HG03060 (cell line): ENCODE measurements at regions not wholly inside any gene's neighbourhood (a gene's known extent, or its start where the extent isn't known, plus 50 kb on each side); places are given as distances from the start of the nearest gene placed in this dataset.
"Not testable (repeated sequence)": the region's sequence is repeated elsewhere in the genome, so short reads cannot be mapped to it uniquely, and the experiment has no call there.

Experiments used
- ATAC-seq: cut with Tn5 transposase; IDR thresholded peaks from one replicate; pipeline ENCODE4 v1.9.1; 2021; ENCODE audit warnings: low read depth, moderate number of reproducible peaks; ENCODE audit not compliant: unreplicated experiment

DNA sequence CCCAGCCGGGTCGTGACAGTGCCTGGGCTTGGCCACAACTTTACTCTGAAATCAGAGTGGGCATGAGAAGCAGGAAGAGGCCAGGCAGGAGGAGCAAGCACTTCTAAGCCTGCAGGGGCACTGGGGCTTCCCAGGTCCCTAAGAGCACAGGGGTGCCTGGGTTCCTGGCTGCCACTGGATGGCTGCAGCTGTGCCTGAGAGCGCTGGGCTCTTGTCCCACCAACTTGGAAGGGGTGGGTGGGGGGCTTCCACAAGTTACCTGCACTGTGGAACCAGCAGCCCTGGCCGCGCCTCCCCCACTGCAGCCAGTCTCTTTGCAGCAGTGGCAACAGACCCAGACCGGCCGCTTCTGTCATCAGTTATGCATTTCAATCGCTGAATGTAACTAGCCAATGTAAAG, 434.7 kb upstream of the GRM3 start:
- no peak for ATAC-seq

DNA sequence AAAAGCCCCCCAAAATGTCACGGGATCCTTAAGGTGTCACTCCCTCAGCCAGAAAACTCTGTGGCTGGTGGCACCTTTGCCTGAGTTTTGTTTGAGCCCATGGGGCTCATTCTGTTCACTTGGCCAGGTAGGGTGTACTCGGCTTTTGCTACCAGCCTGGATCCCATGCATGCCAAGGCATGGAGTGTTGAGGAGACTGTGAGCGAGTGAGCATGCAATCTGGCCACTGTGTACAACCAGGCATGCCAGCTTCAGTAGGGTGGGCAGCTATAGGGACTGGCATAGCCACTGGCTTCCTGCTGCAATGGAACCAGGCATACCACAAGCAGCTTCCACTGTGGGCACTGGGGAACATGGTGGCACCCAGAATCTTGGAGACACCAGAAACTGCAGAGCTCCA, 436.0 kb upstream of the GRM3 start:
- ATAC-seq: no peak

DNA sequence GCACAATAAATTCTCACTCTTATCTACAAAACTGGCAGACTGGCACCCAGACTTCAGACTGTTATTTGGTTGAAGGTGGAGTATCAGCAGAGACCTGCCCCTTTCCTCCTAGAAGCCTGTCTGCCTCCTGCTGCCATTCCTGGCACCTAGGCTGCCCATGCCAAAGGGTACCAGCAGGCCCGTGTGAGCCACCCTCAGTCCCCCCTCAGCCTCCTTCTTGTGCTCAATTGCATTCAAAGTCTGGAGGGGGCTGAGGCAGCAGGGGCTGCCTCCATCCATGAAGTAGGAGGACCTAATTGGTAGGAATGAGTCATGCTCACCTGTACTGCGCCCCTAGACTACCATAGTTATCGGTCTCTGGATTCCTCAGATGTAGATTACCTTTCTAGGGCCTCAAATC, 440.9 kb upstream of the GRM3 start:
- ATAC-seq: no peak

DNA sequence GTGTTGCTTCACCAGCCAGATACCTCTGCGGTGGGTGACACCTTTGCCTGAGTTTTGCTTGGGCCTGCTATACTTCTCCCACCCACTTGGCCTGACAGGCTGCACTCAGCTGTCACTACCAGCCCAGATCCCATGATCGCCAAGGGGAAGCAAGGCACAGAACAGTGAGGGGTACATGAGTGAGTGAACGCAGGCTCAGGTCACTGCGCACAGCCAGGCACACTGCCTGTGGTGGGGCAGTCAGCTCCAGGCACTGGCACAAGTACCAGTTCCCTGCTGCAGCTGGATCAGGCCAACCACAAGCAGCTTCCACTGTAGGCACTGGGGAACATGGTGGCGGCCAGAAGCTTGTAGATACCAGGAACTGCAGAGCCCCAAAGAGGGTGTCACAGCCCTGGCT, 441.9 kb upstream of the GRM3 start:
- no peak for ATAC-seq

DNA sequence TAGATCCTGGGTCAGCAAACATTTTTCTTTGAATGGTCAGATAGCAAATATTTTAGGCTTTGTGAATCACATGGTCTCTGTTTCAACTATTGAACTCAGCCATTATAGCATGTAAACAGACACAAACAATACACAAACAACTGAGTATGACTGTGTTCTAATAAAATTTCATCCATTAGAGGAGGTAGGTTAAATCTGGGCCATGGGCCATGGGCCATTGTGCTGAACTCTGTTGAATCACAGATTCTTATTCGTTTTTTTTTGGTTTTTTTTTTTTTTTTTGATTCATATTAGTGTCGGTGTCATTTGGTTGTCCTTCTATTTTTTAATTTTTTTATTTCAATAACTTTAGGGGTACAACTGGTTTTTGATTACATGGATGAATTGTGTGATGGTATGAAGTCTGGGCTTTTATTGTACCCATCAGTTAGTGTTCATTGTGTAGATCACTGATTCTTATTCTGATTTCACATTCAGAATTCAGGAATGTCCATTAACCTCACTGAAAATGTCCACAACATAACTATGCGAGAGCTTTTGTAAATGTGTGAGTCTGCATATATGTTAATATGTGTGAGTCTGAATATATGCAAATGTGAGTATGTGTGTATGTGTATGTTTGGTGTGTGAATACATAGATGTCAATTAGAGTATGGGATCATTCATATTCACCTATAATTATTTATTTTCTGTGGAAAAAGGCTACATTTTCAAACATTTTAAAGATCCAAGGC, 443.7 kb upstream of the GRM3 start:
- ATAC-seq: no peak

DNA sequence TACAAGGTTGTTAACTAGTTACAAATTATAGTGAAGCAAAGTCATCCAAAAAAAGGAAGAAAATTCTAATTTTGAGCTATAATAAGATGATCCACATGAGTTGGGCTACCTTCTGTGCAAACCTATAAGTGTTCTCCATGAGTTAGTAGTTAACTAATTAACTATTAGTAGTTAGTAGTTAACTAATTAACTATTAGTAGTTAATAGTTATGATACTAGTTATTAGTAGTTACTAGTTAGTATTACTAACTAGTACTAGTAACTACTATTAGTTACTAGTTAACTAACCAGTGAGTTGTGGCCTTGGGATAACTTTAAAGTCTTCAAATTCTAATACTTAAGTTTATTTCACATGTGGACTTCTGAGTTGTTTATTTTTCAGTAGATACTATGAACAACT, 453.4 kb upstream of the GRM3 start:
- ATAC-seq: no peak

DNA sequence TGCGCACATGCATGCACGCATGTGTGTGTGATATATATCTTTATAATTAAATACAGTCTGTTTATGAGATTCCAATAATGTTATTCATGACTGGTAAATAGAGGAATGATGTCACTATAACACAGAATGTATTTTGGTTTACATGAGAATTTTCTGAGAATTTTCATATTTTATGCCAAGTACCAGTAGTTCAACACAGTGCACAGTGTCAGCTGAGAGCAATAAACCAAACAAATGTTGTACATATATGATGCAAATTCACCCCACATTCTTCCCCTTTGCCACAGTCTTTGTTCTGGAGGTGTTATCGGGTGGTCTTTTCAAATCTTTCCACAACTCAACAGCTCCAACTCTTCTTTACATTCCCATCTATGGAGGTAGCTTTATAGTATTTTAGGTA, 462.2 kb upstream of the GRM3 start:
- ATAC-seq: no peak

DNA sequence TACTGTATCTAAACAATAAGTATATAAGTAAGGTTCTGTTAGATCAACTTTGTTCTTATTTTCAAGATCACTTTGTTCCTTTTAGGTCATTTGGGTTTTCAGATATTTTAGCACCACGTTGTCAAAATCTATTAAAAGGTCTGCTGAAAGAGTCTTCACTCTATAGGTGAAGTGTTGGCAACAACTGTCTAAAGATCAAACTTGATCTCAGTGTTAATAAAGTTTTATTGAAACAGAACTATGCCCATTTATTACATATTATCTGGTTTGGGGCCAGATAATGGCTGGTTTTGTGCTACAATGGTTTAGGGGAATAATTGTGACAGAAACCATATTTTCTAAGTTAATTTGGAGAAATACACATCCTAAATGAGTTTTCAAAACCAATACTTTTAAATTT, 478.9 kb upstream of the GRM3 start:
- ATAC-seq: no peak

DNA sequence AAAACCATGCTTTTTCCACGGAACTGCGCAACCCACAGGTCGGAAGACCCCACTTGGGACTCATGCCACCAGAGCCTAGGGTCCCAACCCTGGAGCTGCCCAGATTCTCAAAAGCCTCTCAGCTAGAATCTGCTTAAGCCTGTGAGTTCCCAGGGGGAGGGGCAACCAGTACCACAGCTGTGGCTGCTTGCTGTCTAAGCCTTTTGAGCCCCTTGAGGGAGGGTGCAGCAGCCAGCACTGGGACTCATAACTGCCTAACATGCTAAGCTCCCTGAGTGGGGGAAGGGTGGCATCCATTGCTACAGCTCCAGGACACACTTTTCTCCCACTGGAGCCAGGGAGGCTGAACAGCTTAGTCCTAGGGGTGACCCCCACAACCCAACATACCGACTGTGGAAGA, 485.6 kb upstream of the GRM3 start:
- no peak for ATAC-seq

DNA sequence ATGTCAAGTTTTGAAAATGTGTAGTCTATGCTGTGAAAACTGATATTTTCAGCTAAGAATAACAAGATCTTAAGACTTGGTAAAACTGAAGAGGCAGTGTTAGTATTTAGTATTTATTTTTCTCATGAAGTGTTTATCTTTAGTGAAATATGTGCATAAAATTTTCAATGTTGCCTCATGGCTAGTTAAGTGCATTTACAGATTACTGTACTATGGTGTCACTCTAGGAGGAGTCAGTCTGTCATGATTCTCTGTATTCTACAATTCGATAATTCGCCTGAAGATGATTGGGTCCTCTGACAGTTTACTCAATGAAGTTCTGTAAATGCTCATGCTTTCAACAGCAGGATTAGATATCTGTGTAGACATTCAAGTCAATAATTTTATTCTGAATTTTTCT, 488.1 kb upstream of the GRM3 start:
- no peak for ATAC-seq

DNA sequence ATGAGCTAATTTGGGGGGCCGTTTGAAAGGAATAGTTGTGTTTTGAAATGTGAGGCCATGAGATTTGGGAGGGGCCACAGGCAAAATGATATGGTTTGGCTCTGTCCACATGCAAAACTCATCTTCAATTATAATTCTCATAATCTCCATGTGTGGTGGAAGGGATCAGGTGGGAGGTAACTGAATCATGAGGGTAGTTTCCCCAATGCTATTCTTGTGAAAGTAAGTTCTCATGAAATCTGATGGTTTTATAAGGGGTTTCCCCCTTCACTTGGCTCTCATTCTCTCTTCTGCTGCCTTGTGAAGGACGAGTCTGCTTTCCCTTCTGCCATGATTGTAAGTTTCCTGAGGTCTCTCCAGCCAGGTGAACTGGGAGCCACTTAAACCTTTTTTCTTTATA, 490.8 kb upstream of the GRM3 start:
- ATAC-seq: no peak

DNA sequence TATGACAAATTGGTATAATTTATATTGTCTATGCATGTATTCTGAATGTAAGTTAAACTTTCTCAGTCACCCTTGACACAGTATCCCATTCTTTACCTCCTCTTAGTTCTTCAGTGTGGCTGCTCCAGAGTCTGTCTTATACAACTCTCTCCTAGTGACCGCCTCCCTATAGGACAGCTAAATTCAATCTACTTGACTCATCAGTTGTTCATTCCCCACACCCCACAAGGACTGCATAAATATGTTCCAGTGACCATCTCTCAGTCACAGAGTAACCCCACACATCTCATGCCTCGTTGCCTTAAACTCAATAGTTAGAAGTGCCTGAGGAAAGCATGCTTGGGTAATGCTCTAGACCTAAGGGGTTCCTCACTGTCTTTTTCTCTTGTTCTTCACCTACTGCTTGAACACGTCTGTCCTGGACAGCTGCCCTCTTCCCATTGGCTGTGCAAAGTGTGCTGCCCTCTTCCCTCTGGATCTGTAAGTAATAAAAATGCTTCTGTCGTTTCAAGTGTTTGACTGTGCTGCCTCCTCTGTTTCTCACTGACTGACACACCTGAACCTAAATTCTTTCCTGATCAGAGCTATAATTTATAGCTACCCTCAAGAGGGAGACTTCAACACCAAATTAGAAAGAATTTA, 494.6 kb upstream of the GRM3 start:
- no peak for ATAC-seq

DNA sequence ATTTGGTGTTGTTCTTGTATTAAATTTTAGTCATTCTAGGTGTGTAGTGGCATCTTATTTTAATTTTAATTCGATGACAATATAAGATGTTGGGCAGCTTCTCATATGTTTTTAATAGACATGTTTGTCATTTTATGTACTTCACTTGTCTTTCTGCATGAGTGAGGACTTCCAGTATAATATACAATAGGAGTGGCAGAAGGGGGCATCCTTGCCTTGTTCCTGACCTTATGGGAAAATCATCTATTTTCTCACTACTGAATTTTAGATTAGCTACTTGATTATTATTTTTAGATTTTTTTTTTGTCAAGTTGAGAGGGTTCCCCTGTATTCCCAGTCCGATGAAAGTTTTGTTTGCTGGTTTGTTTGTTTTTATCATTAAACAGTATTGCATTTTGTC, 495.2 kb upstream of the GRM3 start:
- no peak for ATAC-seq

DNA sequence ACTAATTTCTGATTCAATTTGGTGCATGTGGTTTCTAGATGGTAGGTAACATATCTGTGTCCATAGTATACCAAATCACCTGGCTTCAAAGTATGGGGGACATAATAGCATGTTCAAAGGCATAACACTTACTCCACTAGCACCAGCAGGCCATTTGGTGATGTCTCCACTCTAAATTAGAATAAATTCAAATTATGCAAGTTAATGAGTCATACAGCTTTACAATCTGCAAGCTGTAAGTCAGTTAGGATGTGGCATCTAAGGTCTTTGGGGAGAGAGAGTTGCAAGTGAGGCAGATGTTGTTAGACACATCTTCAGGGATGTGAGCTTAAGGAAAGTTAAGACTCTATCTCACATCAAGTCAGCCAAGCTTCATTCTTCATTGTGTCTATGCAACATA, 506.4 kb upstream of the GRM3 start:
- no peak for ATAC-seq

DNA sequence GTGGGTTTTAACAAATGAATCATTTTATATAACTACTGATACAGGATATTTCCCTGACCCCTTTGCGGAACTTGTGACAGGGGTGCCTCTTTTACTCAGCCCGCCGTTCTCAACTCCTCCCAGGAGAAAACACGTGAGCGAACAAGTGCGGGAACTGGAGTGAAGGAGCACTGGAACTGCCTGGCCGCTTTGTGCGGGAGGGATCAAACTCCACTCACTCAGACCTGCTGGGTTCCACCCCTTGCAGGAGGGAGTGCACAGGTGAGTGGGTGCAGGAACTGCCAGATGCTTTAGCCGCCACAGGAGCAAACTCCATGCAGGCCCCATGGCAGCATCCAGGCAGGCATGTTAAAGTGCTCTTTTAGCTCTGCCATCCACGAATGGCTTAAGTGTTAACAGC, 513.4 kb upstream of the GRM3 start:
- ATAC-seq: no peak

DNA sequence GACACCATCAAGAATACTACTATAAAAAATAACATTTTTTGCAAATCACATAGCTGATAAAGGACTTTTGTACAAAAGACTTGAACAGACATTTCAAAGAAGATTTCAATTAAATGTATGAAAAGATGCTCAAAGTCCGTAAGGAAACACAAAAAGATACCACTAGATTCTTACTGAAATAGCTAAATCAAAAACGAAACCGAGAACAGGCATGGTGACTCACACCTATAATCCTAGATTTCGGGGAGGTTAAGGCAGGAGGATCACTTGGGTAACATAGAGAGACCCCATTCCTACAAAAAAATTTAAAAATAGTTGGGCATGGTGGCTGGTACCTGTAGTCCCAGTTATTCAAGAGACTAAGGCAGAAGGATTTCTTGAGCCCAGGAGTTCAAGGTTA, 520.2 kb upstream of the GRM3 start:
- ATAC-seq: no peak

DNA sequence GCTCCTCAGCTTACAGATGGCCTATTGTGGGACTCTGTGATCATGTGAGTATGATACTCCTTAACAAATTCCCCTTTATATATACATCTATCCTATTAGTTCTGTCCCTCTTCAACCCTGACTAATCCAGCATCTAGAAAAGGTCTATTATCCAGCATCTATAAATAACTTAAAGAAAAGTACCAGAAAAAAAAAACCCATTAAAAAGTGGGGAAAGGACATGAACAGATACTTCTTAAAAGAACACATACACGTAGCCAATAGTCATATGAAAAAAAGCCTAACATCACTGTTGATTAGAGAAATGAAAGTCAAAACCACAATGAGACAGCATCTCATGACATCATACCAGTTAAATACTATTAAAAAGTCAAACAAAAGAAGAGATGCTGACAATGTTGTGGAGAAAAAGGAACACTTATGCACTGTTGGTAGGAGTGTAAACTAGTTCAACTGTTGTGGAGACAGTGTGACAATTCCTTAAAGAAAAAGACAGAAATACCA, 549.5 kb upstream of the GRM3 start:
- ATAC-seq: no peak

DNA sequence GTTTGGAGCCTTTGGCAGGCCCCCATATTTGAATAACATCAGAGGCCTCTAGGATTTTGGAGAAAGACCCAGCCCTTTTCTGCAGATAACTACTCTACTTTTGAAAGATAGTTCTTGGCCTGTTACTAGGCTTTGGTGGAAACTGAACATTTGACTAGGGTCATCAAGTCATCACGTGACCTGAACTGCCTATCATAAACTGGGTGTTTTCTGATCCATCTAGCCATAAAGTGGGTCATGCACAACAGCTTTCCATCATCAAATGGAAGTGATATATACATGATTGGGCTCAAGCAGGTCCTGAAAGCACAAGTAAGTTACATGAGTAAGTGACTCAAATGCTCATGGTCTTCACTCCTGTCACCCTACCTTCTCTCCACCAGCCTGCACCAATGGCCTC, 552.3 kb upstream of the GRM3 start:
- ATAC-seq: no peak

DNA sequence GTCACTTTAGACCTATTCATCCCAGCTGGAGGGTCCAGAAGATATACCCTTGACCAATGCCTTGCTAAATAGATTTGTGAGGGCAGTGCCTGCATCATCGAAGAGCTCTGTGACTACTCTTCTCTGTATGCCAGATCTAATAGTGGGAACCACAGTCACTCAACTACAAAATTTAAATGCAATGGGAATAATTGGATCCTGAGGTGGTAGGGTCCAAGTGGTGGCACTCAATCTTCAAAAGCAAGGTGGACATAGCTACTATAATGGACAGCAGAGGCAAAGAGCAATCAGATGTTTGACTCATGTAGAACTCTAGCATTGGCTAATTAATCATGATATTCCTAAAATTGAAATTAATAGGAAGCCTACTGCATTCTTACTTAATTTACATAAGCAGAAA, 554.3 kb upstream of the GRM3 start:
- no peak for ATAC-seq

DNA sequence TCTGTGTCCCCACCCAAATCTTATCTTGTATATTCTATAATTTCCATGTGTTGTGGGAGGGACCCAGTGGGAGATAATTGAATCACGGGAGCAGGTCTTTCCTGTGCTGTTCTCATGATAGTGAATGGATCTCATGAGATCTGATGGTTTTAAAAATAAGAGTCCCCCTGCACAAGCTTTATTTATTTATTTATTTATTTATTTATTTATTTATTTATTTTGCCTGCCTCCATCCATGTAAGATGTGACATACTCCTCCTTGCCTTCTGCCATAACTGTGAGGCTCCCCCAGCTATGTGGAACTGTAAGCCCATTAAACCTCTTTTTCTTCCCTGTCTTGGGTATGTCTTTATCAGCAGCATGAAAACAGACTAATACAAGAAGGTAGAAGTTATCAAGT, 579.1 kb upstream of the GRM3 start:
- ATAC-seq: not testable (repeated sequence)

DNA sequence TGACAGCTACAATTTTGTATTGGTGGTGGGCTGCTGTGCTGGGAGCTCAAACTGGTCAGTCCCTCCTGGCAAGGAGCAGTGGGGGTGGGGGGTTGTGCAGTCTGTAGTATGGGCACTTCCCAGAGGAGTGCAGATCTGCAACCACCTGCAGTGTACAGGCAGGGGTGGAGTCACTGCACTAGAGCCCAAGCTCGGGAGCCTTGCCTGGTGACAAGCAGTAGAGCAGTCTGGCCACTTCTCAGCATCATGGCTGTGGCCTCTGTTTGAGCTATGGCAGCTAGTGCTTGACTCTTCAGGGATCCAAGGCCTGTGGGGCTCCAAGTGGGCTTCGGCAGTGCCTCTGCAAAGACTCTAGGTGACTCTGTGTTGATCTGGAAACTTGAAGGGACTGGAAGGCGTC, 585.1 kb upstream of the GRM3 start:
- no peak for ATAC-seq

DNA sequence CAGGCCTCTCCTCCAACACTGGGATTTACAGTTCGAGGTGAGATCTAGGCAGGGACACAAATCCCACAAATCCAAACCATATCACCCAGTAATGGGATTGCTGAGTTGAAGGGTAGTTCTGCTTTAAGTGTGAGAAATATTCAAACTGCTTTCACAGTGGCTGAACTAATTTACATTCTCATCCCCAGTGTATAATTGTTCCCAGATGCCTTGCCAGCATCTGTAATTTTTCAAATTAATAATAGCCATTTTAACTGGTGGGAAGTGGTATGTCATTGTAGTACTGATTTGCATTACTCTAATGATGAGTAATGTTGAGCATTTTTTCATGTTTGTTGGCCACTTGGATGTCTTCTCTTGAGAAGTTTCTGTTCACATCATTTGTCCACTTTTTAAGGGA, 592.8 kb upstream of the GRM3 start:
- no peak for ATAC-seq
